ENCODE measurements at regions not wholly inside any gene's neighbourhood (a gene's known extent, or its start where the extent isn't known, plus 50 kb on each side); places are given as distances from the start of the nearest gene placed in this dataset.

DNA sequence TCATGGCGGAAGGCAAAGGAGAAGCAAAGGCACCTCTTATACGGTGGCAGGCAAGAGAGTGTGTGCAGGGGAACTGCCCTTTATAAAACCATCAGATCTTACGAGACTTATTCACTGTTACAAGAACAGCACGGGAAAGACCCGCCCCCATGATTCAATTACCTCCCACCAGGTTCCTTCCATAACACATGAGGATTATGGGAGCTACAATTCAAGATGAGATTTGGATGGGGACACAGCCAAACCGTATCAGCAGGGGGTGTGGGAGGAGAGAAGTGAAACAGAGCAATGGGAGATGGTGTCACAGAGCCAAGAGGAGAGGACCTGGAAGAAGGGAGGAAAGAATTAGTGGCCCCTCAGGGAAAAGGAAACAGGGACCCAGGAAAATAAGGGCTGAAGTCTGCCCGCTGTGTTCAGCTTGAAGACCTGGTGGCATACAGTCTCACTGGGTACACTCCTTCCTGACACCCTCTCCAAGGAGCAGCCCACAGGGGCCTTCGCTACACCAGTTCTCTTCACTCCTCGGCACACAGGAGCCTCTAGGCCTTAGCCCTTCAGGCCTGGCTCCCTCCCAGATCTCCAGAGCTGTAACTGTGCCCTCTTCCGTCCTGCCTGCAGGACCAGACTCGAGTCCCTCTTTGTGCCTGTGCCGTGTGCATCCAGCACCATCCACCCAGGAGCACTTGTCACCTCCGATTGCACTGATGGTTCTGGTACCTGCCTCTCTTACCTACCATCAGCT lies 262.1 kb downstream of the EIPR1 start:
- Histone ChIP-seq H2AFZ (ENCODE audit: low read length) (no peak overlapping the region), H3K9me3 (ENCODE audit: low read length) (peaks cover 5% of the 10 kb centered on the region; the same call in 1 of the 2 replicates), H3K9me2 (ENCODE audit: insufficient read depth, low read length) (no peaks in the 10 kb centered on the region), H3K4me3 (ENCODE audit: low read depth, low read length, poor library complexity, severe bottlenecking) (no peak overlapping the region), H3K27ac (ENCODE audit: low read depth, low read length, poor library complexity, severe bottlenecking) (no peak overlapping the region), H3K4me2 (ENCODE audit: low read length) (no peak overlapping the region), H3K79me2 (ENCODE audit: insufficient read depth, low read depth, low read length) (no peaks in the 10 kb centered on the region), H3K36me3 (ENCODE audit: insufficient read depth, low read length) (peaks cover 5% of the 10 kb centered on the region), H4K20me1 (ENCODE audit: insufficient read depth, low read length) (no peaks in the 10 kb centered on the region), H3K4me1 (ENCODE audit: insufficient read depth, low read length, poor library complexity, severe bottlenecking) (peaks cover 9% of the 10 kb centered on the region)
- no TSS peak for BruUV-seq (replicated peaks)
- DNase-seq (ENCODE audit: low spot score) = no peak
- POLR2A ChIA-PET = interaction anchor here (0.6 kb wide), 1 partner anchor 110 kb away, joined by 3 read pairs; no protein-coding TSS in a partner anchor
- intact Hi-C loops (cut with micrococcal nuclease; ENCODE audit: unreplicated experiment) = no loop called here
- CTCF ChIA-PET (ENCODE audit: unreplicated experiment) = no interaction called here
- TF ChIP-seq, protein P1, sequence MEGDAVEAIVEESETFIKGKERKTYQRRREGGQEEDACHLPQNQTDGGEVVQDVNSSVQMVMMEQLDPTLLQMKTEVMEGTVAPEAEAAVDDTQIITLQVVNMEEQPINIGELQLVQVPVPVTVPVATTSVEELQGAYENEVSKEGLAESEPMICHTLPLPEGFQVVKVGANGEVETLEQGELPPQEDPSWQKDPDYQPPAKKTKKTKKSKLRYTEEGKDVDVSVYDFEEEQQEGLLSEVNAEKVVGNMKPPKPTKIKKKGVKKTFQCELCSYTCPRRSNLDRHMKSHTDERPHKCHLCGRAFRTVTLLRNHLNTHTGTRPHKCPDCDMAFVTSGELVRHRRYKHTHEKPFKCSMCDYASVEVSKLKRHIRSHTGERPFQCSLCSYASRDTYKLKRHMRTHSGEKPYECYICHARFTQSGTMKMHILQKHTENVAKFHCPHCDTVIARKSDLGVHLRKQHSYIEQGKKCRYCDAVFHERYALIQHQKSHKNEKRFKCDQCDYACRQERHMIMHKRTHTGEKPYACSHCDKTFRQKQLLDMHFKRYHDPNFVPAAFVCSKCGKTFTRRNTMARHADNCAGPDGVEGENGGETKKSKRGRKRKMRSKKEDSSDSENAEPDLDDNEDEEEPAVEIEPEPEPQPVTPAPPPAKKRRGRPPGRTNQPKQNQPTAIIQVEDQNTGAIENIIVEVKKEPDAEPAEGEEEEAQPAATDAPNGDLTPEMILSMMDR (conservative IDR thresholded peaks at IDR 0.05; ENCODE audit: low read length) = no peak
- no peak for TF ChIP-seq EZH2phosphoT487 (IDR thresholded peaks at IDR 0.05; ENCODE audit: borderline replicate concordance, low read depth, low read length)

DNA sequence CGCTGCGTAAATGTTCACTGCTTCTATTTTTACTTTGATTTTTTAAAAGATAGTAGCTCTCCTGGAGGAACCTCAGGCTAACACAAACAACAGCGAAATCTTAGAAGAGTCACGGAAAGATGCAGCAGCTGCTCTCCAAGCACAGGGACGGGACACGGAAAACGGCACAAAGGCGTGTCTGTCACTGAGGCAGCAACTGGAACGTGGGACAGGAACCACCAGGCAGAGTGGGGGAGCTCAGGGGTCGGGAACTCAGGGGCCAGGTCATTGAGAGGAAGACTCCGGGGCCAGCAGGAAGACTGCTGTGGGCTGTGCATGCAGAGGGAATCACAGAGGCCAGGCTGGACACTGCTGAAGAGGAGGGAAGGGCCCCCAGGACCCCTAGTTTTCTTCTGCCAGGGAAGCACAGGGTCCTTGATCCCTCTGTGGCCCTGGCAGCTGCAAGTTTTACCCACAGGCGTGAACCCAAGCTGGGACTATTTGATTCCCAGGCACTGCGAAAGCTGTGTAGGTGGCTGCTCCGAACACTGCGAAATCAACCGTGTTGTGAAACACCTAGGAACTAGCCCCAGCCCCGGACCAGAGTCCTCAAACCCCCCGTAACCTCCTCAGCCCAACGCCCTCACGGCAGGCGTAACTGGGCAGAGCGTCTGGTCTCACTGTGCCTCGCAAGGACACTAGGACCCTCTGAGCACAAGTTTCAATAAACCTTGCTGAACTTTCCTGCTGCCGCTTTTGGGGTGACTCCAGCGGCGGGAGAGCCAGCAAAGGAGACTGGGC lies 263.0 kb downstream of the EIPR1 start:
- CTCF ChIA-PET (ENCODE audit: unreplicated experiment) = no interaction called here
- Histone ChIP-seq H3K27ac (ENCODE audit: low read depth, low read length, poor library complexity, severe bottlenecking) (no peak overlapping the region), H4K20me1 (ENCODE audit: insufficient read depth, low read length) (no peaks in the 10 kb centered on the region), H3K9me3 (ENCODE audit: low read length) (no peaks in the 10 kb centered on the region), H3K36me3 (ENCODE audit: insufficient read depth, low read length) (peaks cover 4% of the 10 kb centered on the region; the same call in 1 of the 2 replicates), H3K4me3 (ENCODE audit: low read depth, low read length, poor library complexity, severe bottlenecking) (no peak overlapping the region), H3K79me2 (ENCODE audit: insufficient read depth, low read depth, low read length) (no peaks in the 10 kb centered on the region), H3K4me1 (ENCODE audit: insufficient read depth, low read length, poor library complexity, severe bottlenecking) (peaks cover 9% of the 10 kb centered on the region), H3K9me2 (ENCODE audit: insufficient read depth, low read length) (no peaks in the 10 kb centered on the region), H2AFZ (ENCODE audit: low read length) (no peak overlapping the region), H3K4me2 (ENCODE audit: low read length) (no peak overlapping the region)
- POLR2A ChIA-PET = interaction anchor here (0.6 kb wide), 1 partner anchor 1156 kb away, joined by 3 read pairs; no protein-coding TSS in a partner anchor
- TF ChIP-seq EZH2phosphoT487 (IDR thresholded peaks at IDR 0.05; ENCODE audit: borderline replicate concordance, low read depth, low read length) = no peak
- TF ChIP-seq, protein P1 (conservative IDR thresholded peaks at IDR 0.05; ENCODE audit: low read length) = no peak
- BruUV-seq (replicated peaks) = no TSS peak
- no peak for DNase-seq (ENCODE audit: low spot score)
- intact Hi-C loops (cut with micrococcal nuclease; ENCODE audit: unreplicated experiment) = no loop called here
